ENCODE measurements at regions not wholly inside any gene's neighbourhood (a gene's known extent, or its start where the extent isn't known, plus 50 kb on each side); places are given as distances from the start of the nearest gene placed in this dataset.
A peak's percentile ranks its signal among the peaks of the same experiment; 100 is the strongest.

GRCh38 chr16:66057057-66057456, 309.4 kb upstream of the CDH5 start:
- Mint-ChIP-seq H3K4me3 (no peak overlapping the region), H3K27me3 (peaks cover 4 to 23% (median 18%) of the 10 kb centered on the region in 3 donors), H3K9me3 (peaks cover 0 to 9% (median 4%) of the 10 kb centered on the region in 7 donors), H3K27ac (no peak overlapping the region), H3K4me1 (no peaks in the 10 kb centered on the region), H3K36me3 (no peaks in the 10 kb centered on the region)
- DNase-seq (no peak), ATAC-seq (ENCODE audit: low read depth in 2 of 2) (no peak)

GRCh38 chr16:66054095-66054494, 312.4 kb upstream of the CDH5 start:
- ATAC-seq (ENCODE audit: low read depth in 2 of 2) (no peak), DNase-seq (no peak)
- Mint-ChIP-seq H3K4me3 (no peak overlapping the region), H3K27ac (no peak overlapping the region), H3K4me1 (no peaks in the 10 kb centered on the region), H3K36me3 (no peaks in the 10 kb centered on the region), H3K9me3 (peaks cover 0 to 2% (median 0%) of the 10 kb centered on the region in 7 donors), H3K27me3 (peaks cover 1 to 3% (median 2%) of the 10 kb centered on the region in 3 donors)

GRCh38 chr16:66052745-66053144, 313.7 kb upstream of the CDH5 start:
- no peak overlapping the region for H3K4me3 Mint-ChIP-seq
- H3K9me3 Mint-ChIP-seq, result peaks cover 0 to 6% (median 0%) of the 10 kb centered on the region in 7 donors
- H3K27ac Mint-ChIP-seq, result no peak overlapping the region
- DNase-seq, result no peak
- no peaks in the 10 kb centered on the region for H3K4me1 Mint-ChIP-seq
- ATAC-seq (ENCODE audit: low read depth in 2 of 2), result no peak
- peaks cover 0 to 5% (median 0%) of the 10 kb centered on the region in 3 donors for H3K27me3 Mint-ChIP-seq
- H3K36me3 Mint-ChIP-seq, result no peaks in the 10 kb centered on the region

- ATAC-seq (ENCODE audit: low read depth in 2 of 2) (no peak), DNase-seq (no peak)
- H3K27me3 Mint-ChIP-seq, result peaks cover 0 to 5% (median 5%) of the 10 kb centered on the region in 3 donors
- peaks cover 0 to 6% (median 0%) of the 10 kb centered on the region in 7 donors for H3K9me3 Mint-ChIP-seq
- H3K4me3 Mint-ChIP-seq, result no peak overlapping the region
- H3K27ac Mint-ChIP-seq, result no peak overlapping the region
- H3K4me1 Mint-ChIP-seq, result no peaks in the 10 kb centered on the region
- H3K36me3 Mint-ChIP-seq, result no peaks in the 10 kb centered on the region
These were observed 315.5 kb upstream of the CDH5 start for GRCh38 chr16:66050991-66051390.

- H3K4me3 Mint-ChIP-seq, result no peak overlapping the region
- no peak for ATAC-seq (ENCODE audit: low read depth in 2 of 2)
- peaks cover 0 to 6% (median 3%) of the 10 kb centered on the region in 7 donors for H3K9me3 Mint-ChIP-seq
These were observed 316.6 kb upstream of the CDH5 start for GRCh38 chr16:66049865-66050264.

GRCh38 chr16:66045626-66046025, 320.9 kb upstream of the CDH5 start:
- ATAC-seq (ENCODE audit: low read depth in 2 of 2) (no peak), DNase-seq (no peak)
- Mint-ChIP-seq H3K4me1 (no peaks in the 10 kb centered on the region), H3K27me3 (peaks cover 0 to 25% (median 5%) of the 10 kb centered on the region in 3 donors), H3K4me3 (no peak overlapping the region), H3K9me3 (peaks cover 0 to 7% (median 3%) of the 10 kb centered on the region in 7 donors), H3K27ac (no peak overlapping the region), H3K36me3 (no peaks in the 10 kb centered on the region)

More at GRCh38 chr16:66049865-66050264, 316.6 kb upstream of the CDH5 start:
- no peak overlapping the region for H3K27ac Mint-ChIP-seq
- no peaks in the 10 kb centered on the region for H3K36me3 Mint-ChIP-seq
- no peak for DNase-seq
- peaks cover 0 to 8% (median 5%) of the 10 kb centered on the region in 3 donors for H3K27me3 Mint-ChIP-seq
- no peaks in the 10 kb centered on the region for H3K4me1 Mint-ChIP-seq

- H3K27ac Mint-ChIP-seq, result peak overlapping the region in 1 of 6 donors; percentile 24
- no peak overlapping the region for H3K4me3 Mint-ChIP-seq
- peaks cover 0 to 7% (median 3%) of the 10 kb centered on the region in 7 donors for H3K9me3 Mint-ChIP-seq
- peaks cover 5 to 25% (median 6%) of the 10 kb centered on the region in 3 donors for H3K27me3 Mint-ChIP-seq
- DNase-seq (no peak), ATAC-seq (ENCODE audit: low read depth in 2 of 2) (no peak)
- no peaks in the 10 kb centered on the region for H3K4me1 Mint-ChIP-seq
- no peaks in the 10 kb centered on the region for H3K36me3 Mint-ChIP-seq
These were observed 321.9 kb upstream of the CDH5 start for GRCh38 chr16:66044556-66044955.

GRCh38 chr16:66044089-66044488, 322.4 kb upstream of the CDH5 start:
- DNase-seq (no peak), ATAC-seq (ENCODE audit: low read depth in 2 of 2) (no peak)
- peaks cover 0 to 7% (median 3%) of the 10 kb centered on the region in 7 donors for H3K9me3 Mint-ChIP-seq
- H3K27me3 Mint-ChIP-seq, result peaks cover 6 to 25% (median 11%) of the 10 kb centered on the region in 3 donors
- no peak overlapping the region for H3K27ac Mint-ChIP-seq
- H3K4me3 Mint-ChIP-seq, result no peak overlapping the region
- no peaks in the 10 kb centered on the region for H3K4me1 Mint-ChIP-seq
- no peaks in the 10 kb centered on the region for H3K36me3 Mint-ChIP-seq

- Mint-ChIP-seq H3K4me3 (no peak overlapping the region), H3K27me3 (peaks cover 10 to 27% (median 11%) of the 10 kb centered on the region in 3 donors), H3K9me3 (peaks cover 0 to 7% (median 3%) of the 10 kb centered on the region in 7 donors), H3K27ac (no peak overlapping the region), H3K4me1 (no peaks in the 10 kb centered on the region), H3K36me3 (no peaks in the 10 kb centered on the region)
- ATAC-seq (ENCODE audit: low read depth in 2 of 2), result no peak
- DNase-seq, result no peak
These were observed 323.2 kb upstream of the CDH5 start for GRCh38 chr16:66043326-66043725.

GRCh38 chr16:66042341-66042740, 324.1 kb upstream of the CDH5 start:
- H3K27me3 Mint-ChIP-seq, result peaks cover 6 to 28% (median 11%) of the 10 kb centered on the region in 3 donors

GRCh38 chr16:66041907-66042306, 324.6 kb upstream of the CDH5 start:
- no peak overlapping the region for H3K4me3 Mint-ChIP-seq
- no peaks in the 10 kb centered on the region for H3K4me1 Mint-ChIP-seq
- peaks cover 0 to 7% (median 2%) of the 10 kb centered on the region in 7 donors for H3K9me3 Mint-ChIP-seq
- no peaks in the 10 kb centered on the region for H3K36me3 Mint-ChIP-seq
- ATAC-seq (ENCODE audit: low read depth in 2 of 2) (no peak), DNase-seq (no peak)
- peaks cover 6 to 25% (median 11%) of the 10 kb centered on the region in 3 donors for H3K27me3 Mint-ChIP-seq
- H3K27ac Mint-ChIP-seq, result no peak overlapping the region

More at GRCh38 chr16:66042341-66042740, 324.1 kb upstream of the CDH5 start:
- Mint-ChIP-seq H3K27ac (no peak overlapping the region), H3K4me1 (no peaks in the 10 kb centered on the region), H3K4me3 (no peak overlapping the region), H3K9me3 (peaks cover 0 to 7% (median 3%) of the 10 kb centered on the region in 7 donors), H3K36me3 (no peaks in the 10 kb centered on the region)
- ATAC-seq (ENCODE audit: low read depth in 2 of 2) (no peak), DNase-seq (no peak)

GRCh38 chr16:66039793-66040192, 326.7 kb upstream of the CDH5 start:
- ATAC-seq (ENCODE audit: low read depth in 2 of 2) (no peak), DNase-seq (no peak)
- H3K27me3 Mint-ChIP-seq, result peaks cover 6 to 19% (median 11%) of the 10 kb centered on the region in 3 donors
- no peaks in the 10 kb centered on the region for H3K36me3 Mint-ChIP-seq
- H3K4me3 Mint-ChIP-seq, result no peak overlapping the region
- H3K4me1 Mint-ChIP-seq, result no peaks in the 10 kb centered on the region
- H3K9me3 Mint-ChIP-seq, result peaks cover 0 to 4% (median 0%) of the 10 kb centered on the region in 7 donors
- H3K27ac Mint-ChIP-seq, result no peak overlapping the region

- Mint-ChIP-seq H3K4me1 (no peaks in the 10 kb centered on the region), H3K36me3 (no peaks in the 10 kb centered on the region), H3K9me3 (peaks cover 0 to 6% (median 0%) of the 10 kb centered on the region in 7 donors), H3K27me3 (peaks cover 3 to 11% (median 6%) of the 10 kb centered on the region in 3 donors), H3K27ac (no peak overlapping the region), H3K4me3 (no peak overlapping the region)
- no peak for DNase-seq
- no peak for ATAC-seq (ENCODE audit: low read depth in 2 of 2)
These were observed 329.4 kb upstream of the CDH5 start for GRCh38 chr16:66036793-66037715.

- peaks cover 3 to 11% (median 6%) of the 10 kb centered on the region in 3 donors for H3K27me3 Mint-ChIP-seq
- ATAC-seq (ENCODE audit: low read depth in 2 of 2) (no peak), DNase-seq (no peak)
- no peak overlapping the region for H3K27ac Mint-ChIP-seq
- H3K9me3 Mint-ChIP-seq, result peaks cover 0 to 7% (median 0%) of the 10 kb centered on the region in 7 donors
- H3K36me3 Mint-ChIP-seq, result no peaks in the 10 kb centered on the region
- no peak overlapping the region for H3K4me3 Mint-ChIP-seq
- no peaks in the 10 kb centered on the region for H3K4me1 Mint-ChIP-seq
These were observed 330.3 kb upstream of the CDH5 start for GRCh38 chr16:66036184-66036583.

All from naive B cell (primary cell).